HEK293 (cell line): ENCODE measurements at regions not wholly inside any gene's neighbourhood (a gene's known extent, or its start where the extent isn't known, plus 50 kb on each side); places are given as distances from the start of the nearest gene placed in this dataset.

Experiments used
- CTCF ChIA-PET: fragments of 350-600 bp; formaldehyde crosslinking; extraction: SDS; loops from one replicate; lab custom pipeline; 2021; ENCODE audit warnings: antibody characterized with exemption; lab: Yijun Ruan, JAX
- POLR2A ChIA-PET: fragments of 300-600 bp; formaldehyde crosslinking; extraction: SDS; loops from one replicate; lab custom pipeline; 2020; ENCODE audit warnings: antibody characterized with exemption, inconsistent platforms; lab: Yijun Ruan, JAX
- H3K27ac ChIP-seq: fragments of 200-500 bp; sonication (Bioruptor generic); 2 replicates; pipeline ENCODE4 v1.5.1; 2014; ENCODE audit warnings: low read depth, low read length, control low read depth, inconsistent platforms; ENCODE audit errors: extremely low read depth
- H3K36me3 ChIP-seq, 2 experiments: fragments of 200-500 bp in 1 of 2; sonication (Bioruptor generic) in 1 of 2; 1 replicate in 1 of 2; 2 replicates in 1 of 2; pipeline ENCODE4 v1.5.1; 2014 to 2017; ENCODE audit warnings: inconsistent platforms in 2 of 2, low read length in 2 of 2; ENCODE audit not compliant: control insufficient read depth in 2 of 2, insufficient read depth in 1 of 2
- H3K4me1 ChIP-seq: fragments of 200-500 bp; sonication (Bioruptor generic); 2 replicates; pipeline ENCODE4 v1.5.1; 2014; ENCODE audit warnings: mild to moderate bottlenecking, low read length, inconsistent platforms; ENCODE audit not compliant: control insufficient read depth, insufficient read depth
- H3K4me3 ChIP-seq: 2 replicates; pipeline ENCODE4 v1.5.1; 2011; ENCODE audit warnings: low read depth, mild to moderate bottlenecking, control low read depth, low read length, moderate library complexity
- H3K9me3 ChIP-seq: fragments of 200-500 bp; sonication (Bioruptor generic); 2 replicates; pipeline ENCODE4 v1.5.1; 2014; ENCODE audit warnings: low read depth, low read length, inconsistent platforms; ENCODE audit not compliant: control insufficient read depth, insufficient read depth
- EGR2 ChIP-seq: fragments of 450-650 bp; formaldehyde crosslinking; IDR thresholded peaks from 2 replicates; pipeline ENCODE4 v1.5.1; 2016; ENCODE audit warnings: low read depth, missing biosample characterization, missing genetic modification characterization
- GLI2 ChIP-seq: fragments of 450-650 bp; formaldehyde crosslinking; IDR thresholded peaks from 2 replicates; pipeline ENCODE4; 2017; ENCODE audit warnings: missing biosample characterization, missing genetic modification characterization, low read depth, borderline replicate concordance
- GLIS2 ChIP-seq: fragments of 450-650 bp; formaldehyde crosslinking; IDR thresholded peaks from 2 replicates; pipeline ENCODE4 v1.5.1; 2016; ENCODE audit warnings: missing biosample characterization, missing genetic modification characterization
- HOXC10 ChIP-seq: sonication (generic); formaldehyde crosslinking; IDR thresholded peaks from 2 replicates; pipeline ENCODE4 v1.8.1; 2023; ENCODE audit warnings: mild to moderate bottlenecking, missing genetic modification reagents
- KLF10 ChIP-seq: fragments of 450-650 bp; IDR thresholded peaks from 2 replicates; pipeline ENCODE4 v1.5.1; 2018; ENCODE audit warnings: missing biosample characterization, mild to moderate bottlenecking, missing genetic modification characterization
- KLF7 ChIP-seq: fragments of 450-650 bp; formaldehyde crosslinking; IDR thresholded peaks from 2 replicates; pipeline ENCODE4 v1.5.1; 2016; ENCODE audit warnings: missing biosample characterization, missing genetic modification characterization, borderline replicate concordance
- PRDM1 ChIP-seq: fragments of 450-650 bp; formaldehyde crosslinking; IDR thresholded peaks from 2 replicates; pipeline ENCODE4; 2016; ENCODE audit warnings: missing biosample characterization, missing genetic modification characterization
- YY2 ChIP-seq: fragments of 450-650 bp; formaldehyde crosslinking; IDR thresholded peaks from 2 replicates; pipeline ENCODE4 v1.5.1; 2016; ENCODE audit warnings: missing biosample characterization, missing genetic modification characterization
- ZBTB20 ChIP-seq: fragments of 450-650 bp; formaldehyde crosslinking; IDR thresholded peaks from 2 replicates; pipeline ENCODE4 v1.5.1; 2016; ENCODE audit warnings: missing biosample characterization, missing genetic modification characterization
- ZBTB48 ChIP-seq: fragments of 450-650 bp; formaldehyde crosslinking; IDR thresholded peaks from 2 replicates; pipeline ENCODE4 v1.5.1; 2016; ENCODE audit warnings: missing biosample characterization, missing genetic modification characterization
- ZNF169 ChIP-seq: fragments of 450-650 bp; formaldehyde crosslinking; IDR thresholded peaks from 2 replicates; pipeline ENCODE4 v1.5.1; 2016; ENCODE audit warnings: missing biosample characterization, missing genetic modification characterization
- ZNF2 ChIP-seq: fragments of 450-650 bp; formaldehyde crosslinking; IDR thresholded peaks from 2 replicates; pipeline ENCODE4 v1.5.1; 2016; ENCODE audit warnings: missing biosample characterization, missing genetic modification characterization
- ZNF214 ChIP-seq: fragments of 450-650 bp; formaldehyde crosslinking; IDR thresholded peaks from 2 replicates; pipeline ENCODE4 v1.5.1; 2017; ENCODE audit warnings: missing biosample characterization, mild to moderate bottlenecking, missing genetic modification characterization, borderline replicate concordance
- ZNF423 ChIP-seq: fragments of 450-650 bp; formaldehyde crosslinking; IDR thresholded peaks from 2 replicates; pipeline ENCODE4 v1.5.1; 2016; ENCODE audit warnings: missing biosample characterization, missing genetic modification characterization
- ZNF548 ChIP-seq: fragments of 450-650 bp; formaldehyde crosslinking; IDR thresholded peaks from 2 replicates; pipeline ENCODE4 v1.5.1; 2016; ENCODE audit warnings: missing biosample characterization, missing genetic modification characterization
- ZNF585B ChIP-seq: fragments of 450-650 bp; formaldehyde crosslinking; IDR thresholded peaks from 2 replicates; pipeline ENCODE4 v1.5.1; 2016; ENCODE audit warnings: missing biosample characterization, missing genetic modification characterization
- ZNF623 ChIP-seq: fragments of 450-650 bp; formaldehyde crosslinking; IDR thresholded peaks from 2 replicates; pipeline ENCODE4 v1.5.1; 2016; ENCODE audit warnings: missing biosample characterization, missing genetic modification characterization
- ZNF624 ChIP-seq: fragments of 450-650 bp; formaldehyde crosslinking; IDR thresholded peaks from 2 replicates; pipeline ENCODE4 v1.5.1; 2017; ENCODE audit warnings: missing biosample characterization, missing genetic modification characterization
- ZNF629 ChIP-seq: fragments of 450-650 bp; formaldehyde crosslinking; IDR thresholded peaks from 2 replicates; pipeline ENCODE4 v1.5.1; 2017; ENCODE audit warnings: missing biosample characterization, missing genetic modification characterization
- ZNF830 ChIP-seq: fragments of 450-650 bp; IDR thresholded peaks from 2 replicates; pipeline ENCODE4 v1.5.0; 2018; ENCODE audit warnings: missing biosample characterization, missing genetic modification characterization, low read depth, mild to moderate bottlenecking, moderate library complexity
- ZNF843 ChIP-seq: fragments of 450-650 bp; formaldehyde crosslinking; IDR thresholded peaks from 2 replicates; pipeline ENCODE4 v1.5.1; 2016; ENCODE audit warnings: missing biosample characterization, missing genetic modification characterization
- ZSCAN16 ChIP-seq: fragments of 450-650 bp; formaldehyde crosslinking; IDR thresholded peaks from 2 replicates; pipeline ENCODE4 v1.5.1; 2016; ENCODE audit warnings: missing biosample characterization, missing genetic modification characterization
- TF ChIP-seq, protein P1 (sequence below): fragments of 450-650 bp; formaldehyde crosslinking; IDR thresholded peaks from 2 replicates; pipeline ENCODE4 v1.5.1; 2016; ENCODE audit warnings: missing biosample characterization, missing genetic modification characterization
- TF ChIP-seq, protein P2 (sequence below): fragments of 450-650 bp; formaldehyde crosslinking; IDR thresholded peaks from 2 replicates; pipeline ENCODE4 v1.5.1; 2017; ENCODE audit warnings: missing biosample characterization, mild to moderate bottlenecking, missing genetic modification characterization, moderate library complexity
- TF ChIP-seq, protein P3 (sequence below): fragments of 450-650 bp; formaldehyde crosslinking; IDR thresholded peaks from 2 replicates; pipeline ENCODE4 v1.5.1; 2016; ENCODE audit warnings: missing biosample characterization, missing genetic modification characterization

DNA sequence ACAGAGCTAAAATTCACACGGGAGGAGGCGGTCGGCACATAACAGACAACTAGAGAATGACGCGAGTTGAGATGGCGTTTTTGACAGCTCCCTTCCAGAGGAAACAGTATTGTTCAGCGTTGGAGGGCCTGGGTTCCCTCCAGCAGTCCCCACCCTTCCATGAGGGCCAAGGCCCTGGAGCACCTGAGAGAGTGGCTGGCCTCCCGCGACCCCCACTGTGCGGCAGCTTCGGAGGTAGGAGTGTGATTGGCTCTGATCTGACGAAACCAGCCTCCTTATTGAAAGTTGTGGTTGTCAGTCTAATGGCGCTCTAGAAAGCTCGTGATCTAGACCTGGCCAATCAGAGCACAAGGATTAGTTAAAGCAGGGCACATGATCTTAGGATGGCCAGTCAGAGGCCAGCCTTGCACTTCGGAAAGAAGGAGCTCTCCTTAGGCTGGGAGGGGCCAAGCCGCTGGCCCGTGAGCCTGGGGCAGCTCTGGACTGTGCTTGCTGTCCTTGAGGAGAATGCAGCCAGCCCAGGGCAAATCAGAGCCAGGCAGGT lies 104.5 kb upstream of the CELF4 start:
- ChIA-PET CTCF (no interaction called here), POLR2A (no interaction called here)
- H3K27ac ChIP-seq: no peak overlapping the region
- H3K4me1 ChIP-seq: no peaks in the 10 kb centered on the region
- TF ChIP-seq ZNF843 (tag by site-specific recombination): no peak
- no peak for TF ChIP-seq KLF10 (tag by site-specific recombination)
- no peak for TF ChIP-seq ZNF585B (tag by site-specific recombination)
- TF ChIP-seq, protein P1, sequence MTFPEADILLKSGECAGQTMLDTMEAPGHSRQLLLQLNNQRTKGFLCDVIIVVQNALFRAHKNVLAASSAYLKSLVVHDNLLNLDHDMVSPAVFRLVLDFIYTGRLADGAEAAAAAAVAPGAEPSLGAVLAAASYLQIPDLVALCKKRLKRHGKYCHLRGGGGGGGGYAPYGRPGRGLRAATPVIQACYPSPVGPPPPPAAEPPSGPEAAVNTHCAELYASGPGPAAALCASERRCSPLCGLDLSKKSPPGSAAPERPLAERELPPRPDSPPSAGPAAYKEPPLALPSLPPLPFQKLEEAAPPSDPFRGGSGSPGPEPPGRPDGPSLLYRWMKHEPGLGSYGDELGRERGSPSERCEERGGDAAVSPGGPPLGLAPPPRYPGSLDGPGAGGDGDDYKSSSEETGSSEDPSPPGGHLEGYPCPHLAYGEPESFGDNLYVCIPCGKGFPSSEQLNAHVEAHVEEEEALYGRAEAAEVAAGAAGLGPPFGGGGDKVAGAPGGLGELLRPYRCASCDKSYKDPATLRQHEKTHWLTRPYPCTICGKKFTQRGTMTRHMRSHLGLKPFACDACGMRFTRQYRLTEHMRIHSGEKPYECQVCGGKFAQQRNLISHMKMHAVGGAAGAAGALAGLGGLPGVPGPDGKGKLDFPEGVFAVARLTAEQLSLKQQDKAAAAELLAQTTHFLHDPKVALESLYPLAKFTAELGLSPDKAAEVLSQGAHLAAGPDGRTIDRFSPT (tag by site-specific recombination): no peak
- no peak for TF ChIP-seq YY2
- no peak for TF ChIP-seq ZNF624 (tag by site-specific recombination)
- TF ChIP-seq ZNF830 (tag by site-specific recombination): no peak
- TF ChIP-seq GLI2 (tag by site-specific recombination): no peak
- no peak for TF ChIP-seq ZNF214 (tag by site-specific recombination)
- no peak for TF ChIP-seq EGR2 (tag by site-specific recombination)
- TF ChIP-seq ZNF169: no peak
- TF ChIP-seq HOXC10 (CRISPR knock-in tag): no peak
- TF ChIP-seq ZBTB48: no peak
- TF ChIP-seq GLIS2 (tag by site-specific recombination): no peak
- TF ChIP-seq, protein P2, sequence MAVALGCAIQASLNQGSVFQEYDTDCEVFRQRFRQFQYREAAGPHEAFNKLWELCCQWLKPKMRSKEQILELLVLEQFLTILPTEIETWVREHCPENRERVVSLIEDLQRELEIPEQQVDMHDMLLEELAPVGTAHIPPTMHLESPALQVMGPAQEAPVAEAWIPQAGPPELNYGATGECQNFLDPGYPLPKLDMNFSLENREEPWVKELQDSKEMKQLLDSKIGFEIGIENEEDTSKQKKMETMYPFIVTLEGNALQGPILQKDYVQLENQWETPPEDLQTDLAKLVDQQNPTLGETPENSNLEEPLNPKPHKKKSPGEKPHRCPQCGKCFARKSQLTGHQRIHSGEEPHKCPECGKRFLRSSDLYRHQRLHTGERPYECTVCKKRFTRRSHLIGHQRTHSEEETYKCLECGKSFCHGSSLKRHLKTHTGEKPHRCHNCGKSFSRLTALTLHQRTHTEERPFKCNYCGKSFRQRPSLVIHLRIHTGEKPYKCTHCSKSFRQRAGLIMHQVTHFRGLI (tag by site-specific recombination): no peak
- TF ChIP-seq, protein P3, sequence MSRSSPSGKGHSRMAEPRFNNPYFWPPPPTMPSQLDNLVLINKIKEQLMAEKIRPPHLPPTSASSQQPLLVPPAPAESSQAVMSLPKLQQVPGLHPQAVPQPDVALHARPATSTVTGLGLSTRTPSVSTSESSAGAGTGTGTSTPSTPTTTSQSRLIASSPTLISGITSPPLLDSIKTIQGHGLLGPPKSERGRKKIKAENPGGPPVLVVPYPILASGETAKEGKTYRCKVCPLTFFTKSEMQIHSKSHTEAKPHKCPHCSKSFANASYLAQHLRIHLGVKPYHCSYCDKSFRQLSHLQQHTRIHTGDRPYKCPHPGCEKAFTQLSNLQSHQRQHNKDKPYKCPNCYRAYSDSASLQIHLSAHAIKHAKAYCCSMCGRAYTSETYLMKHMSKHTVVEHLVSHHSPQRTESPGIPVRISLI (tag by site-specific recombination): no peak
- no peak for TF ChIP-seq ZNF423 (tag by site-specific recombination)
- H3K36me3 ChIP-seq: no peaks in the 10 kb centered on the region
- no peaks in the 10 kb centered on the region for H3K9me3 ChIP-seq
- H3K4me3 ChIP-seq: no peak overlapping the region

DNA sequence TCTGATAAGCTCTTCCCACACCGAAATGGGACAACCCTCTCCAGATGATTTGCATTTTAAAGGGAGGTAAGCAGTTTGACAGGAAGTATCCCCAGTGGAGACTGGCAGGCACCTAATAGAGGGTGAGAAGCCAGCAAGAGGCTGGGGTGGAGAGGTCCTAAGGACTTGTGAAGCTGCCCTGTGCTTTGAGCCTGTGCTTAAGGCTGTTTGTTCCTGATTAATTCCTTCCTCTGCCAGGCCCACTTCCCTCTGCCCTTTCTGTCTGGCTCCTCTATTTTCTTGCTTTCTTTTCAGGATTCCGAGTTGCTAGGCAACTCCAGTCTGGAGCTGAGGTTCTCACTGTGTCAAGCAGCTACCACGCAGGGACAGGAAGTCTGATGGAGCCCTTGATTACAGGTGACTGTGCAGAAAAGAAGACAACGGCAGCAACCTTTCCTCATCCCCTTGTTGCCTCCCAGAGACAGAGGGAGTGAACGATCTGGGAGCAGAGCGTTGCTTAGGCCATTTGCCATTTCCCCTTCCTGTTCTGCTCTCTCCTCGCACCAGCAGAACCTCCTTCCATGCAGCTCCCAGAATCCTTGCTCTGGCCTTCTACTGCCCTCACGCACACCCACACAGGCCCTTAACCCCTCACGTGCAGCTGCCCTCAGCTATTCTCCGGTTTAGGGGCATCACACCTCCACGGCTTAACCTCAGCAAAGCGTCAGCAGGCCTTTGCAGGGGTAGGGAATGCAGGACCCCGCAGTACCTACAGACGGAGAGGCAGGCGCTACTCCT lies 103.6 kb upstream of the CELF4 start:
- H3K36me3 ChIP-seq: no peaks in the 10 kb centered on the region
- H3K9me3 ChIP-seq: no peaks in the 10 kb centered on the region
- TF ChIP-seq PRDM1: no peak
- TF ChIP-seq ZNF623 (tag by site-specific recombination): no peak
- TF ChIP-seq ZNF2 (tag by site-specific recombination): no peak
- no peak for TF ChIP-seq ZNF629
- no peak for TF ChIP-seq ZSCAN16
- no peak for TF ChIP-seq KLF7 (tag by site-specific recombination)
- no peak for TF ChIP-seq ZBTB20 (tag by site-specific recombination)
- no peak for TF ChIP-seq ZNF548 (tag by site-specific recombination)
- H3K4me1 ChIP-seq: no peaks in the 10 kb centered on the region
- H3K4me3 ChIP-seq: no peak overlapping the region
- H3K27ac ChIP-seq: no peak overlapping the region
- CTCF ChIA-PET: interaction anchor here (0.6 to 0.7 kb wide), 2 partner anchors 14 to 16 kb away, joined by 3 read pairs; no protein-coding TSS in a partner anchor
- POLR2A ChIA-PET: no interaction called here
